Myocyte (in vitro differentiated cells): ENCODE measurements at regions not wholly inside any gene's neighbourhood (a gene's known extent, or its start where the extent isn't known, plus 50 kb on each side); places are given as distances from the start of the nearest gene placed in this dataset.
"Not testable (repeated sequence)": the region's sequence is repeated elsewhere in the genome, so short reads cannot be mapped to it uniquely, and the experiment has no call there.

ENCODE experiments used
- DNase-seq: peaks from one replicate; pipeline ENCODE4 v3.0.0-alpha.2; 2012; ENCODE audit warnings: low read depth

DNA sequence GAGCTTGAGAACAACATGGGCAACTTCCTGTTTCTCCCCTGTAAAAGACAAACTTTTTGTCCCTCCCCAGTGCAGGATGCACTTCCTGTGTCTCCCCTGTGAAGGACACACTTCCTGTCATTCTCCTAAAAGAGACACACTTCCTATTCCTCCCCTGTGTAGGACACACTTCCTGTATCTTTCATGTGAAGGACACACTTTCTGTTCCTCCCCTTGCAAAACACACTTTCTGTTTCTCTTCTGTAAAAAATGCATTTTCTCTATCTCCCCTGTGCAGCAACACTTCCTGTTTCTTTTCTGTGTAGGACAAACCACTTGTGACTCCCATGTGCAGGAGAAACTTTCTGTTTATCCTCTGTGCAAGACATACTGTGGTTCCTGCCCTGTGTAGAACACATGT lies 488.6 kb upstream of the USP9Y start:
- DNase-seq: no peak

DNA sequence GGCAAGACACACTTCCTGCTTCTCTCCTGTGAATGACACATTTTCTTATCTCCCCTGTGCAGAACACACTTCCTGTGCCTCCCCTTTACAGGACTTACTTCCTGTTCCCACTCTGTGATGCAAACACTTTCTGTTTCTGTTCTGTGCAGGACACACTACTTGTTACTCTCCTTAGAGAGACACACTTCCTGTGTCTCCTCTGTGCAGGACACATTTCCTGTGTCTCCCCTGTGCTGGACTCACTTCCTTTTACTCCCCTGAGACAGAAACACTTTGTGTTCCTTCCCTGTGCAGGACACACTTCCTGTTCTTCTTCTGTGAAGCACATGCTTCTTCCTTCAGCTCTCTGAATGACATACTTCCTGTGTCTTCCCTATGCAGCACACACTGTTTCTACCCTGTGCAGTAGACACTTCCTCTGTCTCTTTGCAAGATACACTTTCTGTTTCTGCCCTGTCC lies 485.4 kb upstream of the USP9Y start:
- no peak for DNase-seq

DNA sequence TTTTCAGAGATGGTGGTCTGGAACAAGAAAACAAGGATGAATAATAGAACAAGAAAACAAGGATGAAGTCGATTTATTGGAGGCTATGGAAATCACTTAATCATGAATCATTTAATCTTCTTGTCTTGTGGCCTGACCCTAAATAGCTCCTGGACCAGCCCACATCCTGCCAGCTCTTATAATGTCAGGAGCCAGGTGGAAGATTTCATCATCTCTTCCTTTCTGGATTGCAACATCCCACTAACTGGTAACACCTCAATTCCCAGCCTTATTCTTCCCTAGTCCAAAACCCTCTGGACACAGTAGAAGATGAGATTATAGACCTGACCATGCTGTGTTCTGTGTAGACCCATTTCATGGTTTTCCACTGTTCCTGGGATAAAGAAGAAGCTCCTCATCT lies 470.1 kb upstream of the USP9Y start:
- no peak for DNase-seq

DNA sequence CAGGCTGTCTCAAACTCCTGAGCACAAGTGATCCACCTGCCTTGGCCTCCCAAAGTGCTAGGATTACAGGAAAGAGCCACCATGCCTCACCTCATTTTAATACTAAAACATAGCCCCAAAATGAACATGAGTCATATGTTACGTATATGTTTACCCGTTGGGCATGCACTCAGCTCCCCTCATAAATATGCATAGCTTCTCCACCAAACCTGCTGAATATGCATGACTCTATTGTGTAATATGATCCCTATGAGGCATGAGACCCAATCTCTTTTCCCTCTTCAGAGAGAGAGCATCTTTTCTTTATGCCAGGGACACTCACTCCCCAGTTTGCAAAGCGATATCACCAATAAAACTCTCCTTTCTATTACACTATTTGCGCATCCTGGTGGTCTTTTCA lies 464.6 kb upstream of the USP9Y start:
- DNase-seq: no peak

DNA sequence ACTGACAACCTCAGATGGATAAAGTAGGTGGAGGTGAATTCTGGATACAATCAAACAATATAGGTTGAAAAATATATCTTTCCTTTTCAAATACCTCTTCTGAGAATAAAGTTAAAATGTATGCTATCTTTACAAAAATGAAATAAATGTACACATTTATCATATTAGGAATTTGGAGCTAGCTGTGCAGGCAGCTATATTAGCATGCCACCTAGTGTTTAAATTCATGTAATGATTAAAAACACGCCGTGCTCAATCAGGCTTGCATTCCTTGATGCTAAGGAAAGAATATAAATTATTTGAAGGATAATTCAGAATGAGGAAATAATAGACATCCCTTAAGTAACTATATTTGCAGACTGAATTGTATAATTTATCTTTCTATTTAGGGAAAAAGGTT lies 460.7 kb upstream of the USP9Y start:
- DNase-seq: not testable (repeated sequence)

DNA sequence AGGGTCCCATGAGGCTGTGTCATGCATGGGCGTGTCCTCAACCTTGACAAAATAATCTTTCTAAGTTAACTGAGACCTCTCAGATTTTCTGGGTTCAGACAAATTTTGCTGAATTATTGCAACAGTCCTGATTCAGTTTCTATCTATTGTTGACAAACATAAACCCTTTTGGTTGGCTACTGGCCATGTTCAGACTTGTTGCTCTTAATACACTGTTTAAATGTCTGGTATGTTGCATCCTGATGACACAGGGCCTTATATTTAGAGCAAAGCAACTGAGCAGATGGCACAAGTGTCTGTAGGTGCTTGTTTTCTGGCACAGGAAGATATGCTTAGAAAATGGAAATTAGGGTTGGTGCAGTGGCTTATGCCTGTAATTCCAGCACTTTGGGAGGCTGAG lies 456.9 kb upstream of the USP9Y start:
- DNase-seq: no peak

DNA sequence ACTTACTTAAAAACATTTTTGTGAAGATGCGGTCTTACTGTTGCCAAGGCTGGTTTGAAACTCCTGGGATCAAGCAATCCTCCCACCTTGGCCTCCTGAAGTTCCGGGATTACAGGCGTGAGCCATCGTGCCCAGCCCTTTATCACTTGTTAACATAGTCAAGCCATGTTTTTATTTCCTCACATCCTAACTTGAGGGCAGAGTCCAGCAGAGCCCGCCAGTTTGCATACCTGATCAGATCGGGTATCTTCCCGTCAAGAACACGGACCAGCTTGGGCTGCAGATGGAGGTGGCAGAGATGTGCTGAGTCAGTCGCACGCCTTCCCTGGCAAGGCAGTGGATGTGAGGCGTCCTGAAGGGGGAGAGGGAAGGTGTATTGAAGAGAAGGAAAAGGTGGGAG lies 447.3 kb upstream of the USP9Y start:
- no peak for DNase-seq

DNA sequence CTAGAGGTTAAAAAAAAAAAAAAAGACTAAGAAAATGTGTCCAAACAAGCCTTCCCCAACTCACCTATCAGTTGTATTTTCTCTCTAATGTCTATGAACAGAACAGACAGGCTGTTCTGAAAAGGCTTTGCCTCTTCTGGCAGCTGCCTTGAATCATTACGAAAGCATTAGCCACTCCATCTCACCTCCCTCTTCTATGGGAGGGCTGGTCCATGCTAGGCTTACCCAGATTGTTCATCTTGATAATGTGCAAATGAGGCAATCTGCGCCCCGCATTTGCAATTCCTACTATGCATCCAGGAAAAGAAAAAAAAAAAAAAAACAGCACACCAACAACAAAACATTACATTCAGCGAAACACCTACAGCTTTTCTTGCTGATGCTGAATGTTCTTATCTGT lies 429.9 kb upstream of the USP9Y start:
- no peak for DNase-seq

DNA sequence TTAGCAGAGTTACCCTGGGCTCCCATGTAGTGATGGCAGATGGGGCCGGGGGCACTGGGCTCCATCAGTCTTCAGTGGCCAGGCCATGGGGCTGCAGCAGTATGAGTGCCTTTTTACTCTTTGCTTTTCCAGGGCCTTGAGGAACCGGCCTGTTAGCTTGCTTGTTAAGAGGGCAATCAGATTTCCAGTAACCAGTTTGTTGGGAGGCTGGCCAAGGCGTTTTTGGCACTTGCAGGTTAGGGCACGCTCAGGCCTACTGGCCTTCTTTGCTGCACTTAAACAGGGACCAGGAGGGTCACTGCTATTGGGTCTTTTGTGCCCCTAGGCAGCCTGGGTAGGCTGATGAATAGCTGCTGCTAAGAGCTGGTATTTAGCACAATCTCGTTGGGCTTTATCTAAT lies 415.4 kb upstream of the USP9Y start:
- DNase-seq: no peak

DNA sequence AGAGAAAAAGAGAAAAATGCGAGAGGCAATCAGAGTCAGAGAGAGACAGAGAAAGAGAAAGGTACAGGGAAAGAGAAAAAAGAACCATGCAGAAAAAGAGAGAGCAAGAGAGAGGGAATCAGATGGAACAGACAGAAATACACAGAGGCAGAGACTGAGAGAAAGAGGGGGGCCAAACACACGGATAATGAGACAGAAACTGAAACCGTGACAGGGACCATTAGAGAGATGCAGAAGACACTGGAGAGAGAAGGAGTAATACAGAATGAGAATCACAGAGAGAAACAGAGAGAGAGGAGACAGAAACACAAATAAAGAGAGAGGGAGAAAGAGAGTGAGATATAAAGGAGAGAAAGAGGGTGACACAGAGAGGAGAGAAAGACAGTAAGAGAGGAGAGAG lies 412.1 kb upstream of the USP9Y start:
- no peak for DNase-seq

DNA sequence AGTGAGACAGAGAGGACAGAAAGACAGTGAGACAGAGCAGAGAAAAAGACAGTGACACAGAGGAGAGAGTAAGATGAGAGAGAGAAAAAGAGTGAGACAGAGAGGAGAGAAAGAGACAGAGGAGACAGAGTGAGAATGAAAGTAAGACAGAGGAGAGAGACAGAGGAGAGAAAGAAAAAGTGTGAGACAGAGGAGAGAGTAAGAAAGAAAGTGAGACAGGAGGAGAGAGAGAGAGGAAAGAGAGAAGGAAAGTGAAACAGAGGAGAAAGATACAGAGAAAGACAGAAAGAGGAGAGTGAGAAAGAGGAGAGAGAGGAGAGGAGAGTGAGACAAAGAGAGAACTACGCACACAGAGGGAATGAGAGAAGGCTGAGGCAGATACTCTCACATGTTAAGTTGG lies 411.6 kb upstream of the USP9Y start:
- no peak for DNase-seq

DNA sequence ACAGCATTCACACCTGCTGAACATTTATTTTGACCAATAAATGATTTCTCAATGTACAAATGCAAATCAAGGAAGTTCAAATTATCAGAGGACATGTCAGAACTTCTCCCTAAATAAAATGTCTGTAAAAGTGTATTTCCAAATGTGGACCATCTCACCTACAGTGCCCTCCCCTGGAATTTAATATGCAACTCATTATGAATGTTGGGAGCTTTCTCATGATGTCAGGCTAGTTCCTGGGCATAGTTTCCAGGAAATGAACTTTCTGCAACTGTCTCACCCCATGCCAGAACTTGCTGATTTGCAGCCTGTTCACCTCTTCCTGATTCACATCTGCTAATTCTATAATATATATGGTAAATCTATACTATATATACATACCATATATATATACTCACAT lies 408.5 kb upstream of the USP9Y start:
- no peak for DNase-seq

DNA sequence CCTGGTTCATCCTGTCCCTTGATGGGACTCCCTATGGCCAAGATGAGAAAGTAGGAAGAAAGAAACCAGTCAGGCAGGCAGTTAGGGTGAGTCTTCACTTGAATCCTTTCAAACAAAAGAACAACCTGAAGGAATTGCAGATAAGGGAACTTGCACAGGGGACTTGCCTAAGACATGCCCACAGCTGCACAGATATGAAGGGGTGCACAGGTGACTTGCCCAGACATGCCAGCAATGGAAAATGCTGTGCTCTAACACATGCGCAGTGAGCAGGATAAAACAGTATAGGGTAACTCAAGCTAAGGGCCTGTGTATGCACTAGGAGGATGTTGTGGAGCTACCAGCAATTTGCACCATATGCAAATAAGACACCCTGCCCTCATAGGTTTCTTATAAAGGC lies 404.6 kb upstream of the USP9Y start:
- DNase-seq: no peak

DNA sequence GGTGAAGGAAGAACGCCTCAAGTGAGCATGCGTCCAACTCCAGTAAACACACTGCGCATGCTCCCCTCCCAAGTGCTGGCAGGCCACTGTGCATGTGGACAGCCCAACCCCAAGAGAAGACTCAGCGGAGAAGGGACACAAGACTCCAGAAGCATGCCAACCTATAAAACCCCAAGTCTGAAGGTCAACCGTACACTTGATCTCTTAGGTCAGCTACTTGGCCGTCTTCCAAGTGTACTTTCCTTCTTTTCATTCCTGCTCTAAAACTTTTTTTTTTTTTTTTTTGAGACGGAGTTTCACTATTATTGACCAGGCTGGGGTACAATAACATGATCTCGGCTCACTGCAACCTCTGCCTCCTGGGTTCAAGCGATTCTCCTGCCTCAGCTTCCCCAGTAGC lies 401.2 kb upstream of the USP9Y start:
- not testable (repeated sequence) for DNase-seq

DNA sequence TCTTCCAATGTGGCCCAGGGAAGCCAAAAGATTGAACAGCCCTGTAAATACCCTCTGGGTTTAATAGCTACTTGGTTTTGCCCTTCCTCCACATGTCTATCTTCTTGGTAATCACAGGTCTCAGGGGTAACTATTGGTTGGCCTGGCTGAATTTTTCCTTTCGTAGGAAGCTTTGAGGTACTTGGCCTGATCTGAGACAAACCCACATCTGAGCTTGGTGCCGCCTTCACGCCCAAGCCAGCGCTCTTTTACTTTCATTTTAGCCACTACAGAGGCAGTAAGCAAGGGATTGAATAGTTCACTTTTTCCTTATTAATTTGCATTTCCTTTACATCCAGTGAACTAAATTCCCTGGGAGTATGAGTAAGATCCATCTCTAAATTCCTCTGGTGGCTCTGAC lies 397.6 kb upstream of the USP9Y start:
- no peak for DNase-seq

DNA sequence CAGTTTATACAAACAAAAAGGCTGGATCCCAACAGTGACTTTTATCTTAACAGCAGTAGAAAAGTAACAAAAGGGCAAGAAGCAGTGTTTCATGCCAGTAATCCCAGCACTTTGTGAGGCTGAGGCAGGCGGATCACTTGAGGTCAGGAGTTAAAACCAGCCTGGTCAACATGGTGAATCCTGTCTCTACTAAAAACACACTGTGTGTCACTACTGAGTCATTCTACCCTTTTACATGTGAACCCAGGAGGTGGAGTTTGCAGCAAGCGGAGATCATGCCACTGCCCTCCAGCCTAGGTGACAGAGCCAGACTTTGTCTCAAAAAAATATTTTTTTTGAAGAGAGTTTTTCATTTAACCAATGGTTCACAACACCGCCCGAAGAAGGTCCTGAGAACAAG lies 395.6 kb upstream of the USP9Y start:
- DNase-seq: no peak

DNA sequence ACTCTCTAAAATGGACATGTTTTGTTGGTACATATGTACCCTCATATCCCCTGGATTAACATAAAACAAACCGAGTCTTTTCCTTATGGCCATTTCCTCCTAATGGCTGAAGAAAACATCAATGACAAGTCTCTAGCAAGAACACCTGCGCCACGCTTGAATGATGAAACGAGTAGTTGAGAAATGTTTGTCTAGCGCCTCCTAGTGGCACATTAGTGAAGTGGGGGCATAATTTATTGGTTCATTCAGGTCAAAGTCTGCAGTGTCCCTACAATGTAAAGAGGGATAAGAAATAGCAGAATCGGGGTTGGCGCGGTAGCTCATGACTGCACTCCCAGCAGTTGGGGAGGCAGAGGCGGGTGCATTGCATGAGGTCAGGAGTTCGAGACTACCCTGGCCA lies 391.8 kb upstream of the USP9Y start:
- DNase-seq: no peak

DNA sequence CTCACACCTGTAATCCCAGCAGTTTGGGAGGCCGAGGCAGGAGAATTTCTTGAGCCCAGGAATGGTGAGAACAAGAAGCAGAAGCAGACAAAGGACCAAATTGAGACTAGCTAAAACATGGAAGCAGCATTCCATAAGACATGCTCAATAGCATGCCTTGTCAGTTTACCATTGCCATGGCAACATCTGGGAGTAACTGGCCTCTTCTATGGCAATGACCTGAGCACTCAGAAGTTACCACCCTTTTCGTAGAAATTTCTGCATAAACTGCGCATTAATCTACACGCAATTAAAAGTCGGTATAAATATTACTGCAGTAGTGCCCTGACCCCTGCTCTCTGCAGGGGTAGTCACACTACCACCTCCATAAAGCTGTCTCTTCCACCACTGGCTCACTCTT lies 390.2 kb upstream of the USP9Y start:
- no peak for DNase-seq

DNA sequence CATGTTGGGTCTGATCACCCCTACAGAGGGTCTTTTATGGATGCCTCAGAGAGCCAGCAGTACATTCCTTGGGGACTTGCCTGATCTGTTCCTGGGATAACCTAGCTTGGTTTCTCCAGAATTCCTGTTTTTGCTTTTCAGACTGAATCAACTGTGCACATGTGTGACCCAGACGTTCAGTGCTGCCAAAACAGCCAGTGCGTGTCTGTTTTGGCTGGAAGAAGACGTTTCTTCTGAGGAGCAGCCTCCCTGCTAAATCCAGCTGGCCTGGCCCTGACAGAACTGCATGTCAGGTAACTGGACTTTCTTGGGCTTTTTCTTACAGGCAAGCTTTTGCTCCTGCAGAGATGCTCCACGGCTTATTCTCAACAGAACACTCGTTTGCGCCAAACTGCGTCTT lies 373.3 kb upstream of the USP9Y start:
- no peak for DNase-seq

DNA sequence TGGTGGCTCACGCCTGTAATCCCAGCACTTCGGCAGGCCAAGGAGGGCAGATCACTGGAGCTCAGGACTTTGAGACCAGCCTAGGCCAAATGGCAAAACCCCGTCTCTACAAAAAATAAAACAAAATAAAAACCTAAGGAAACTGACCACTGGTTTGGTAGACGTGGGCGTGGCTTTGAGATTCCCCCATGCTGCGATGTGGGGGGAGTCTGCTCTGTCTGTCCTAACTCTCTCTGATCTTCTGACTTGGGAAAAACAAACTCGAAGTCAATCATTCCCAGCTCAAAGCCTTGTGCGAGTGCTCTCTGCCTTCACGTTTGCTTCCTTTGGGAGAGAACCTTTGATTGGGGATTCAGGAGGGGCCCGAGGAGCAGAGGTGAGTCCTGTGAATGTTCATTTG lies 369.1 kb upstream of the USP9Y start:
- DNase-seq: not testable (repeated sequence)

DNA sequence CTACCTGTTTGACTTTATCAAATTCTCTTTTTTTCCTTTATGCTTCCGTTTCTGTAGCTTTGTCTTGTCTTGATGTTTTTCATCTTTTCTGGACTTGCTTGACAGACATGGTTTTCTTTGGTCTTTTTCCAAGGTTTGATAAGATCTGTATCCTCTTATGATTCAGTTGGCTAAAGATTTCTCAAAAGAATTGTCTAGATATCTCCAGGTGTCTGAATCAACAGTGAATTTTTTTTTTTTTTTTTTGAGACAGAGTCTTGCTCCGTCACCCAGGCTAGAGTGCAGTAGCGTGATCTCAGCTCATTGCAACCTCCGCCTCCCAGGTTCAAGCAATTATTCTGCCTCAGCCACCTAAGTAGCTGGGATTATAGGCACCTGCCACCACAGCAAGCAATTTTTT lies 357.8 kb upstream of the USP9Y start:
- no peak for DNase-seq

DNA sequence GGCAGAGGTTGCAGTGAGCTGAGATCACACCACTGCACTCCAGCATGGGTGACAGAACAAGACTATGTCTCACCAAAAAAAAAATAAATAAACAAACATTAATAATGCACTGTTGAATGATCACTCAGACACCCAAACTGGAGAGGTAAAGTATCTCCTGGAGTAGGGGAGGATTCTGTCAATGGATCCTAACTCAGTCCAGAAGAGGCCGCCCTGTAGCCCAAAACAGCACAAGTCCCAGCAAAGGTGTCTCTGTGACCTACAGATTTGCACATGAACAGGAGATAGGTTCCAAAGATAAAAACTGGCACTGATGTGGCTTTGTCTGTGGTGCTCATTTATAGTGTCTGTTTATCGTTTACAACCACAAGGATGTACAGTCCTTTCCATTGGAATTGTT lies 352.9 kb upstream of the USP9Y start:
- DNase-seq: no peak

DNA sequence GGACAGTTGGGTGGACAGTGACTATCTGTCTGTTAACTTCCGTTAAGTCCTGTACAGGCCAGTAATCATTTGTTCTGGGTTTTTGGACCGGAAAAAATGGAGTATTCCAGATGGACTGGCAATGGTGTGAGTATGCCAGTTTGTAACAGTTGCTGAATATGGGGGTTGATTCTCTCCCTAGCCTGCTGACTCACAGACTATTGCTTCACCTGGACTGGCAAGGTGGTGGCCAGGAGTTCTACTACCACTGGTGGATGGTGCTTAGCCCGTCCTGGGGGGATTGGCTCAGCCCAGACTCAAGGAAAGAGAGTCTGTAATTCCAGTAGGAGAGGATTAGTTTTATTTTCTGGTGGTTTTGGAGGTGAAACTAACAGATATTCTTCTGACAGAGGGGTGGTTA lies 343.8 kb upstream of the USP9Y start:
- no peak for DNase-seq

DNA sequence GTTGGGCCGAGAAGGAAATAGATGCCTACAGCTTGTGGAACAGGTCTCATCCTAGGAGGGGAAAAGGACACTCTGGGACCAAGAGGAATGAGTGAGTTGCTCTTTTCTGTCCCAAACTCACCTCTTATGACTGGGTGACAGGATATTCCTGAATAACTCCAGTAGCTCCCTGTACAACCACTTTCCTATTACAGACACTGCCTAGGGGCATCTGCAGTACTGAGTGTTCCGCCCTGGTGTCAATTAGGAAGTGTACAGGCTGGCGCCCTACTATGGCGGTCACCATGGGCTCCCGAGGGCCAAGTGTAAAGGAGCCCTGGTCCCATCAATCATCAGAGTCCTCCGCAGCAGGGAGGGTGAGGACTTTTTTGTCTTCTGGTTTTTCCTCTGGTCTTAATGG lies 343.4 kb upstream of the USP9Y start:
- DNase-seq: no peak

DNA sequence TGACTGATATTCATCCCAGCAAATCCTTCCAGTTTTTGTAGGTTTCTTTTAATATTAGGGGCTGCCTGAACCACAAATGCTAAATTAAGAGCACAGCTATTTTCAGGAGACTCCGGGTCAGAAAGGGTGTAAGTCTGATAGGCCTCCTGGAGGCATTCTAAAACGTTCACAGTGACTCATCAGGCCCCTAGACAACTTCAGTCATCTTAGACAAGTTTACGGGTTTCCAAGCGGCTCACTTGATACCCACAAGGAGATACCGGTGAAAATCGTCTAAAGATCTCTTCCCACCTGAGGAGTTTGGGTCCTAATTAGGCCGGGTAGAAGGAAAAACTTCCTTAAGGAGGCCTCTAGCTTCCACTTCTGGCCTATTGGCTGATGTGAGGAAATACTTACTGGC lies 342.7 kb upstream of the USP9Y start:
- no peak for DNase-seq
